ENCODE measurements at regions not wholly inside any gene's neighbourhood (a gene's known extent, or its start where the extent isn't known, plus 50 kb on each side); places are given as distances from the start of the nearest gene placed in this dataset.

- Histone ChIP-seq H3K36me3 (ENCODE audit: control insufficient read depth, insufficient read depth, low read length) (no peaks in the 10 kb centered on the region), H3K9me3 (ENCODE audit: control insufficient read depth, insufficient read depth, low read depth, low read length) (no peaks in the 10 kb centered on the region), H3K4me1 (ENCODE audit: control insufficient read depth, insufficient read depth, low read length) (no peaks in the 10 kb centered on the region), H3K27me3 (ENCODE audit: control insufficient read depth, insufficient read depth, low read length) (no peaks in the 10 kb centered on the region), H3K4me3 (ENCODE audit: low read depth in 2 of 2, low read length in 2 of 2) (no peak overlapping the region), H3K27ac (ENCODE audit: low read length) (no peak overlapping the region)
- ATAC-seq (no peak), DNase-seq (ENCODE audit: low read depth, low spot score) (no peak)
- POLR2A ChIA-PET: no interaction called here
- intact Hi-C loops (cut with micrococcal nuclease; ENCODE audit: unreplicated experiment): no loop called here
- in situ Hi-C loops (cut with HindIII; ENCODE audit: low pct_unique_long_range_greater_than_20kb, low sequenced_read_pairs): no loop called here
- CTCF ChIA-PET: no interaction called here
- TF ChIP-seq POLR2AphosphoS5 (IDR thresholded peaks at IDR 0.05; ENCODE audit: low read depth, low read length): no peak
- no peak for TF ChIP-seq TCF7L2 (IDR thresholded peaks at IDR 0.05; ENCODE audit: low read depth, low read length)
- no peak for TF ChIP-seq SIN3A (IDR thresholded peaks at IDR 0.05; ENCODE audit: borderline replicate concordance, insufficient read depth, low read depth, low read length)
- TF ChIP-seq CTCF (IDR thresholded peaks at IDR 0.05): no peak
- no TSS peak for BruUV-seq (replicated peaks)
Observed at GRCh38 chr2:215874418-215874817, 138.9 kb downstream of the MREG start.

GRCh38 chr2:215870986-215871385, 142.4 kb downstream of the MREG start:
- no peak for ATAC-seq
- Histone ChIP-seq H3K27me3 (ENCODE audit: control insufficient read depth, insufficient read depth, low read length) (no peaks in the 10 kb centered on the region), H3K36me3 (ENCODE audit: control insufficient read depth, insufficient read depth, low read length) (no peaks in the 10 kb centered on the region), H3K27ac (ENCODE audit: low read length) (no peak overlapping the region), H3K4me1 (ENCODE audit: control insufficient read depth, insufficient read depth, low read length) (no peaks in the 10 kb centered on the region), H3K9me3 (ENCODE audit: control insufficient read depth, insufficient read depth, low read depth, low read length) (no peaks in the 10 kb centered on the region), H3K4me3 (ENCODE audit: low read depth in 2 of 2, low read length in 2 of 2) (no peak overlapping the region)
- TF ChIP-seq REST (IDR thresholded peaks at IDR 0.05; ENCODE audit: insufficient read depth in 1 of 2, low read depth in 2 of 2, low read length in 1 of 2): no peak
- peak; percentile 43 for TF ChIP-seq CTCF (IDR thresholded peaks at IDR 0.05)
- no peak for TF ChIP-seq SIN3A (IDR thresholded peaks at IDR 0.05; ENCODE audit: borderline replicate concordance, insufficient read depth, low read depth, low read length)
- TF ChIP-seq TCF7L2 (IDR thresholded peaks at IDR 0.05; ENCODE audit: low read depth, low read length): no peak
- in situ Hi-C loops (cut with HindIII; ENCODE audit: low pct_unique_long_range_greater_than_20kb, low sequenced_read_pairs): no loop called here
- POLR2A ChIA-PET: no interaction called here
- CTCF ChIA-PET: no interaction called here
- BruUV-seq (replicated peaks): no TSS peak
- intact Hi-C loops (cut with micrococcal nuclease; ENCODE audit: unreplicated experiment): no loop called here
- DNase-seq (ENCODE audit: low read depth, low spot score): no peak

- H3K4me1 ChIP-seq (ENCODE audit: control insufficient read depth, insufficient read depth, low read length): no peaks in the 10 kb centered on the region
- in situ Hi-C loops (cut with HindIII; ENCODE audit: low pct_unique_long_range_greater_than_20kb, low sequenced_read_pairs): no loop called here
Observed at GRCh38 chr2:215870088-215870490, 143.3 kb downstream of the MREG start.

More at GRCh38 chr2:215870088-215870490, 143.3 kb downstream of the MREG start:
- Histone ChIP-seq H3K9me3 (ENCODE audit: control insufficient read depth, insufficient read depth, low read depth, low read length) (no peaks in the 10 kb centered on the region), H3K36me3 (ENCODE audit: control insufficient read depth, insufficient read depth, low read length) (no peaks in the 10 kb centered on the region), H3K4me3 (ENCODE audit: low read depth in 2 of 2, low read length in 2 of 2) (no peak overlapping the region), H3K27me3 (ENCODE audit: control insufficient read depth, insufficient read depth, low read length) (no peaks in the 10 kb centered on the region), H3K27ac (ENCODE audit: low read length) (no peak overlapping the region)
- CTCF ChIA-PET: no interaction called here
- POLR2A ChIA-PET: no interaction called here
- no TSS peak for BruUV-seq (replicated peaks)
- no peak for DNase-seq (ENCODE audit: low read depth, low spot score)
- no peak for ATAC-seq
- TF ChIP-seq CTCF (IDR thresholded peaks at IDR 0.05): no peak
- TF ChIP-seq POLR2AphosphoS5 (IDR thresholded peaks at IDR 0.05; ENCODE audit: low read depth, low read length): no peak
- TF ChIP-seq REST (IDR thresholded peaks at IDR 0.05; ENCODE audit: insufficient read depth in 1 of 2, low read depth in 2 of 2, low read length in 1 of 2): no peak
- no peak for TF ChIP-seq SIN3A (IDR thresholded peaks at IDR 0.05; ENCODE audit: borderline replicate concordance, insufficient read depth, low read depth, low read length)
- TF ChIP-seq TCF7L2 (IDR thresholded peaks at IDR 0.05; ENCODE audit: low read depth, low read length): no peak
- intact Hi-C loops (cut with micrococcal nuclease; ENCODE audit: unreplicated experiment): no loop called here
